ENCODE measurements at regions not wholly inside any gene's neighbourhood (a gene's known extent, or its start where the extent isn't known, plus 50 kb on each side); places are given as distances from the start of the nearest gene placed in this dataset.
A peak's percentile ranks its signal among the peaks of the same experiment; 100 is the strongest.

DNA sequence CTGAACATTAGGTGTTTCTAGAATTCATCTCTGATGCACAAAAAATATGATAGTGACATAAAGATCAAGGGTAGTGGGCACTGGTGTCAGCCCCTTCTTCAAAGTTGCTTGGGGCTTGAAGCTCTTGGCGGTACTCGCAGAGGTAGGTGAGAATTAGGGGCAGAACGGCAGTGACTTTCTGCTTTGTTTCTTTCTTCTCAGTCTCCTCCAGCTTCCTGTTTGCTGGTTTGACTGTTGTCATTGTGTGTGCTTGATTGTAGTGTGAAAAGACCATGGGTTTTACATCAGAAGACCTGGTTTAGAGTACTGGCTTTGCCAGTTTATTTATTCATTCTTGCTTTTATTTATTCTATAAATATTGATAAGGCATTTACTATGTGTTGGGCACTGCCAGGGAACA lies 156.7 kb upstream of the PLET1 start:
- DNase-seq: no peak
- Histone ChIP-seq H3K36me3 (no peaks in the 10 kb centered on the region), H3K27ac (no peak overlapping the region), H3K27me3 (ENCODE audit: insufficient read depth, low read depth, severe bottlenecking) (no peaks in the 10 kb centered on the region), H3K9me3 (ENCODE audit: severe bottlenecking) (no peaks in the 10 kb centered on the region), H3K4me3 (ENCODE audit: low read depth, low read length) (no peak overlapping the region)
- TF ChIP-seq, protein P1, sequence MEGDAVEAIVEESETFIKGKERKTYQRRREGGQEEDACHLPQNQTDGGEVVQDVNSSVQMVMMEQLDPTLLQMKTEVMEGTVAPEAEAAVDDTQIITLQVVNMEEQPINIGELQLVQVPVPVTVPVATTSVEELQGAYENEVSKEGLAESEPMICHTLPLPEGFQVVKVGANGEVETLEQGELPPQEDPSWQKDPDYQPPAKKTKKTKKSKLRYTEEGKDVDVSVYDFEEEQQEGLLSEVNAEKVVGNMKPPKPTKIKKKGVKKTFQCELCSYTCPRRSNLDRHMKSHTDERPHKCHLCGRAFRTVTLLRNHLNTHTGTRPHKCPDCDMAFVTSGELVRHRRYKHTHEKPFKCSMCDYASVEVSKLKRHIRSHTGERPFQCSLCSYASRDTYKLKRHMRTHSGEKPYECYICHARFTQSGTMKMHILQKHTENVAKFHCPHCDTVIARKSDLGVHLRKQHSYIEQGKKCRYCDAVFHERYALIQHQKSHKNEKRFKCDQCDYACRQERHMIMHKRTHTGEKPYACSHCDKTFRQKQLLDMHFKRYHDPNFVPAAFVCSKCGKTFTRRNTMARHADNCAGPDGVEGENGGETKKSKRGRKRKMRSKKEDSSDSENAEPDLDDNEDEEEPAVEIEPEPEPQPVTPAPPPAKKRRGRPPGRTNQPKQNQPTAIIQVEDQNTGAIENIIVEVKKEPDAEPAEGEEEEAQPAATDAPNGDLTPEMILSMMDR (IDR thresholded peaks at IDR 0.05; ENCODE audit: low read depth, low read length): no peak

DNA sequence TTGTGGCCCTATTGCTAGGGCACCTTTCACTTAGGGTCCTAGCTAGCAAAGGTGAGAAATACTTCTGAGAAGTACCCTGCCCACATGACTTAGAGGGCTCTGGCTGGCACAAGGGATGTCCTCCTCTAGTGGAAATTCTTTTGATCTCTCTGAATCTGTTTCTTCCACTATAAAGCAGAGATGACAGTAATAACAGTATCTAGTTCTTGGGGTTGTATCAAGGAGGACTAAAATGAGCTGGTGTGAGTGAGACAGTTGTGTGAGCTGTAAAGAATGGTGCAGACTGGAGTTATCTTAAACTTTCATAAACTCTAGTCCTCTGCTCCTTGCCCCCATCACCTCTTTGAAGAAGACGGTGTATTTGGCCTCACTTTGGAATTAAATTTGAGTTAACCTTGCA lies 157.8 kb upstream of the PLET1 start:
- no peaks in the 10 kb centered on the region for H3K27me3 ChIP-seq (ENCODE audit: insufficient read depth, low read depth, severe bottlenecking)
- no peak overlapping the region for H3K4me3 ChIP-seq (ENCODE audit: low read depth, low read length)
- DNase-seq: no peak
- no peaks in the 10 kb centered on the region for H3K36me3 ChIP-seq
- TF ChIP-seq, protein P1 (IDR thresholded peaks at IDR 0.05; ENCODE audit: low read depth, low read length): no peak
- H3K9me3 ChIP-seq (ENCODE audit: severe bottlenecking): no peaks in the 10 kb centered on the region
- H3K27ac ChIP-seq: no peak overlapping the region

DNA sequence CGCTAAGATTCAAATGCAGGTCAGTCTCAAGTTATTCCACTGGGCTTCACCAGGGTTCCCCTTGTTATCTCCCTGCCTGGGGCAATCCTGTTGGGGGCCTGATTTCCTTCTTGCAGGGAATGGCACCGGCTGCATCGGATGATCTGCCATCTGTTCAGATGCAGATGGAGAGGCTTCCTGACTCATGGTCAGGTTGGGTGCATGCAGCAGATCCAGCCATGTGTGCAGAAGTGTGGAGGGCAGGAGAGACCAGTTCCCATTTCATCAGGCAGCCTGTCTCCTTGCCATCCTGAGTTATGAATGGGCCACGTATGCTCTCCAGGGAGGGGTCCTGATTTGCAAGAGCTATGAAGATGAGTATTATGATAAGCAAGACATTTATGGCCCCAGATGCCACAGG lies 161.2 kb upstream of the PLET1 start:
- DNase-seq: peak; percentile 55
- H3K9me3 ChIP-seq (ENCODE audit: severe bottlenecking): no peaks in the 10 kb centered on the region
- H3K36me3 ChIP-seq: no peaks in the 10 kb centered on the region
- H3K27me3 ChIP-seq (ENCODE audit: insufficient read depth, low read depth, severe bottlenecking): no peaks in the 10 kb centered on the region
- H3K4me3 ChIP-seq (ENCODE audit: low read depth, low read length): no peak overlapping the region
- no peak overlapping the region for H3K27ac ChIP-seq
- TF ChIP-seq, protein P1 (IDR thresholded peaks at IDR 0.05; ENCODE audit: low read depth, low read length): no peak

DNA sequence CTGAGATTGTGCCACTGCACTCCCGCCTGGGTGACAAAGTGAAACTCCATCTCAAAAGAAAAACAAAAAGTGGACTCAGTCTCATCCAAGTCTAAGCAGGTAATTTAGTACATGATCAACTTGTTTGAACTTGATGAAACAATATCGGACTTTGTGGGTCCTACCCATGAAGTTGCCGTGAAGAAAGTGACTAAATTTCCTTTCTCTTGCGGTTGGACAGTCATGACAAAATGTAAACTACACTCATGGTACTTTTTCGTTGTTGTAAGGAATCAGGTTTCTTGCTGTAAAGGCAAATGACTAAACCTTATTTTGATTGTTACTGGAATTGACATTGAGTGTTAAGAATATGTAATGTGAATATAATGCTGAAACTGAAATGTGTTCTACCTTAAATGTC lies 164.5 kb upstream of the PLET1 start:
- TF ChIP-seq, protein P1 (IDR thresholded peaks at IDR 0.05; ENCODE audit: low read depth, low read length): no peak
- no peak for DNase-seq
- H3K36me3 ChIP-seq: no peaks in the 10 kb centered on the region
- no peaks in the 10 kb centered on the region for H3K27me3 ChIP-seq (ENCODE audit: insufficient read depth, low read depth, severe bottlenecking)
- H3K4me3 ChIP-seq (ENCODE audit: low read depth, low read length): no peak overlapping the region
- H3K27ac ChIP-seq: no peak overlapping the region
- H3K9me3 ChIP-seq (ENCODE audit: severe bottlenecking): no peaks in the 10 kb centered on the region

DNA sequence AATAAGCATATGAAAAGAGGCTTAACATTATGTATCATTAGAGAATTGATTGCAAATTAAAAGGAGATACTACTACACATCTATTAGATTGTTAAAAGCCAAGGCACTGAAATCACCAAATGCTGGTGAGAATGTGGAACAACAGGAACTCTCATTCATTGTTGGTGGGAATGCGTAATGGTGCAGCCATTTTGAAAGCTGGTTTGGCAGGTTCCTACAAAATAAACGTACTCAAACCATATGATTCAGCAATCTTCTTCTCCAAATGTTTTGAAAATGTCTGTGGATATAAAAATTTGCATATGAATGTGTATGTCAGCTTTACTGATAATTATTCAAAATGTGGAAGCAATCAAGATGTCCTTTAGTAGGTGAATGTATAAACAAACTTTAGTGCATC lies 176.4 kb upstream of the PLET1 start:
- H3K4me3 ChIP-seq (ENCODE audit: low read depth, low read length): no peak overlapping the region
- no peaks in the 10 kb centered on the region for H3K27me3 ChIP-seq (ENCODE audit: insufficient read depth, low read depth, severe bottlenecking)
- no peaks in the 10 kb centered on the region for H3K36me3 ChIP-seq
- DNase-seq: no peak
- TF ChIP-seq, protein P1 (IDR thresholded peaks at IDR 0.05; ENCODE audit: low read depth, low read length): no peak
- H3K9me3 ChIP-seq (ENCODE audit: severe bottlenecking): no peaks in the 10 kb centered on the region
- H3K27ac ChIP-seq: no peak overlapping the region

DNA sequence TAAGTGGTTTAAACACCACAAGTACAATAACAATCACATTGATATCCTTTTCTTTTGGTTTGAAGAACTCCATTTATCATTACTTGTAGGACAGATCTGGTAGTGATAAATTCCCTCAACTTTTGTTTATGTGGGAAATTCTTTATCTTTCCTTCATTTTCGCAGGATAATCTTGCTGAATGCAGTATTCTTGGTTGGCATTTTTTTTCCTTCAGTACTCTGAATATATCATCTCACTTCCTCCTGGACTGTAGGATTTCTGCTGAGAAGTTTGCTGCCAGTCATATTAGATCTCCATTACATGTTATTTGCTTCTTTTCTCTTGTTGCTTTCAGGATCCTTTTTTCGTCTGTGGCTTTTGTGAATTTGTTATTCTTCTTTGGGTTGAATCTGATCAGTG lies 179.0 kb upstream of the PLET1 start:
- TF ChIP-seq, protein P1 (IDR thresholded peaks at IDR 0.05; ENCODE audit: low read depth, low read length): no peak
- no peaks in the 10 kb centered on the region for H3K36me3 ChIP-seq
- no peak overlapping the region for H3K4me3 ChIP-seq (ENCODE audit: low read depth, low read length)
- H3K27ac ChIP-seq: no peak overlapping the region
- H3K27me3 ChIP-seq (ENCODE audit: insufficient read depth, low read depth, severe bottlenecking): no peaks in the 10 kb centered on the region
- H3K9me3 ChIP-seq (ENCODE audit: severe bottlenecking): no peaks in the 10 kb centered on the region
- DNase-seq: no peak
